ENCODE measurements at regions not wholly inside any gene's neighbourhood (a gene's known extent, or its start where the extent isn't known, plus 50 kb on each side); places are given as distances from the start of the nearest gene placed in this dataset.
"Not testable (repeated sequence)": the region's sequence is repeated elsewhere in the genome, so short reads cannot be mapped to it uniquely, and the experiment has no call there.

DNA sequence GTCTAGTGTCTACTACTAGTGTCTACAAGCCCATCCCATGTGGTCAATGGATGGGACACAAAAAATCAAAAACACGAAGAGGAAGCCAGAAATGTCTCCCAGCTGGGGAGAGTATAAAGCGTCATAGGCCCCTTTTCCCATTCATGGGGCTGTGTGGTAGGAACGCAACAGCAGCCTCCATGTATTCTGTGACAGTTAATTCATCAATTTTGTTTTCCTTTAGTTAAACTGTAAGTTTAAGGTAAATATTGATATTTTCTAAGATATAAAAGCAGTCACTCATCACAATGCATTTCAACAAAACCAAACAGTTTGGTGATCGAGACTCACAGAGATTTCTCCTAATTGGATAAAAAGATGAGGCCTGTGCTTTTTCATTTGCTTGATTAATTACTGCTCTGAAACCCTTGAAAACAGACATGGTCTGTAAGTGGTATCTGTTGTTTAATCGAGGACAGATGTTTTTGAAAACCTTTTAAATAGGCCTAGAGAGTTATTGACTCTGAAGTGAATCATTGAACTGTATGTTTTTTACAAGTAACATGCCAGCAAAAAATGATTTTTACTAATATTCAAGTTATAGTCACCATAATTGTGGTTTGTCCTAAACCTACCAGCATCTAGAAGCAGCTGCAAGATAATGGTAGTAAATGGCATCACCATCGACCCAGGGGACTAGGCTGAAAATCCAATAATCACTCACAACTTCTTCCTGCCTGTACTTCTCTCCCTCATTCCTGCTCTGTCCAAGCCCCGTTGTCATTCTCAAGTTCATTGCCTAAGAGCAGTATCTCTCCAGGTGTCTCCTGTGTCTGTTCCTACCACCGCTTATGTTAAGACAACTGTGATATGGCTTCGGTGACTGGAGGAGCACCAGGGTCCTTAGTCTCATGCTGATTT is 87.7 kb upstream of the SHISA3 start:
- no peak for DNase-seq (ENCODE audit: low read depth in 1 of 2, low spot score in 1 of 2)
- Histone ChIP-seq H3K27me3 (no peaks in the 10 kb centered on the region), H3K27ac (no peak overlapping the region), H3K36me3 (no peaks in the 10 kb centered on the region), H3K9me3 (ENCODE audit: low read depth) (no peaks in the 10 kb centered on the region), H3K4me1 (ENCODE audit: low read depth) (no peaks in the 10 kb centered on the region), H3K4me3 (no peak overlapping the region)
- TF ChIP-seq, protein P1, sequence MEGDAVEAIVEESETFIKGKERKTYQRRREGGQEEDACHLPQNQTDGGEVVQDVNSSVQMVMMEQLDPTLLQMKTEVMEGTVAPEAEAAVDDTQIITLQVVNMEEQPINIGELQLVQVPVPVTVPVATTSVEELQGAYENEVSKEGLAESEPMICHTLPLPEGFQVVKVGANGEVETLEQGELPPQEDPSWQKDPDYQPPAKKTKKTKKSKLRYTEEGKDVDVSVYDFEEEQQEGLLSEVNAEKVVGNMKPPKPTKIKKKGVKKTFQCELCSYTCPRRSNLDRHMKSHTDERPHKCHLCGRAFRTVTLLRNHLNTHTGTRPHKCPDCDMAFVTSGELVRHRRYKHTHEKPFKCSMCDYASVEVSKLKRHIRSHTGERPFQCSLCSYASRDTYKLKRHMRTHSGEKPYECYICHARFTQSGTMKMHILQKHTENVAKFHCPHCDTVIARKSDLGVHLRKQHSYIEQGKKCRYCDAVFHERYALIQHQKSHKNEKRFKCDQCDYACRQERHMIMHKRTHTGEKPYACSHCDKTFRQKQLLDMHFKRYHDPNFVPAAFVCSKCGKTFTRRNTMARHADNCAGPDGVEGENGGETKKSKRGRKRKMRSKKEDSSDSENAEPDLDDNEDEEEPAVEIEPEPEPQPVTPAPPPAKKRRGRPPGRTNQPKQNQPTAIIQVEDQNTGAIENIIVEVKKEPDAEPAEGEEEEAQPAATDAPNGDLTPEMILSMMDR (IDR thresholded peaks at IDR 0.05; ENCODE audit: low read depth, low read length) = no peak

DNA sequence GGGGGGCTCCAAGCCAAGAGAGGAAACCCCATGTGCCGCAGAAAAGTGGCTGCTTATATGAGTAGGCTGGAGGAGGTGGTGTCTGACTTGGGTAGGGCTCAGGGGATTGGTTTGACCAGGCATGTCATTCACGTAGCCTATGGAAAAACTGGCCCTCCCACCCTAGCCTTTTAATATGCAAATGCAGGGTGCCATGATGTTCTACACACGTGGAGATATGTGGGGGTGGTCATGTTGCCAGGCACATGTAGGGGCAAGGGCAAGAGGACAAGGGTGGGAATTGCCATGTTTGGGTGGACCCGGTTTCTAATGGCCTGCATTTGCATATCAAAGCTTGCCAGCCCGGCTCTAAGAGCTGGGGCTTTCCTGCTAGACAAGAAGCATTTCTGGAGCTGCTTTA is 86.9 kb upstream of the SHISA3 start:
- TF ChIP-seq, protein P1 (IDR thresholded peaks at IDR 0.05; ENCODE audit: low read depth, low read length) = no peak
- Histone ChIP-seq H3K4me3 (no peak overlapping the region), H3K27me3 (no peaks in the 10 kb centered on the region), H3K27ac (no peak overlapping the region), H3K4me1 (ENCODE audit: low read depth) (no peaks in the 10 kb centered on the region), H3K9me3 (ENCODE audit: low read depth) (no peaks in the 10 kb centered on the region), H3K36me3 (no peaks in the 10 kb centered on the region)
- DNase-seq (ENCODE audit: low read depth in 1 of 2, low spot score in 1 of 2) = no peak

DNA sequence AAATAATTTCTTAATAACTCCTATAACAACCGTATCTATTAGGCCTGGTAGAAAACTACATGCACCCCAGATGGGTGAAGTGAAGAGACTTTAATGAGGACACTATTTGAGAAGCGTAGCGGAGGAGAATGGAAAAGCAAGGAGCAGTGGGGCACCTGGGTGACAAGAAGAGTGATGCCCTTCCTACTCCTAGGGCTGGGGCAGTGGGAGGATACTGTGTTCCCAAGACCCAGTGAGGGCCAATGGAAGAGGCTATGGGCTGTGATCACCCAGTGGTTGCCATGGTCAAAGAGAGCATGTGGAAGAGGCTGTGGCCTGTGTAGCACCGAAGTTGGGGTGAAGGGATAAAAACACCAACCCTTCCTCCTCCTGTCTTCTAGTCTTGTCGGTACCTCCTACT is 86.5 kb upstream of the SHISA3 start:
- DNase-seq (ENCODE audit: low read depth in 1 of 2, low spot score in 1 of 2) = no peak
- no peaks in the 10 kb centered on the region for H3K9me3 ChIP-seq (ENCODE audit: low read depth)
- H3K27ac ChIP-seq = no peak overlapping the region
- H3K4me1 ChIP-seq (ENCODE audit: low read depth) = no peaks in the 10 kb centered on the region
- no peaks in the 10 kb centered on the region for H3K27me3 ChIP-seq
- no peak overlapping the region for H3K4me3 ChIP-seq
- TF ChIP-seq, protein P1 (IDR thresholded peaks at IDR 0.05; ENCODE audit: low read depth, low read length) = no peak
- no peaks in the 10 kb centered on the region for H3K36me3 ChIP-seq

DNA sequence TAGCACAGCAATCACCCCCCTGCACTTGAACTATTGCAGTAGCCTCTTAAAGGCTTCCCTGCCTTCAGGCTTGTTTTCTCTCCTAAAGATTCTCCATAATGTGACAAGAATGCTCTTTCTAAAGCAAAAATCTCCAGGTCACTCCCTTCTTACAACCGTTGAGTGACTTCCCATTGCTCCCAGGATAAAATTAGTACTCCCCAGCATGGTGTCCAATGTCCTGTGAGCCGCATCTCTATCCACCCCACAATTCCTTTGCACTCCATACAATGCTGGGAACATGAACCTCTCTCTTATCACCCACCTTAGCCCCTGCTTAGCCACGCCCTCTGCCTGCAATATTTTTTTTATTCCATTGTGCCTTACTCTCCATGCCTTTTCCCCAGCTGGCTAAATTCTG is 85.7 kb upstream of the SHISA3 start:
- no peak overlapping the region for H3K4me3 ChIP-seq

DNA sequence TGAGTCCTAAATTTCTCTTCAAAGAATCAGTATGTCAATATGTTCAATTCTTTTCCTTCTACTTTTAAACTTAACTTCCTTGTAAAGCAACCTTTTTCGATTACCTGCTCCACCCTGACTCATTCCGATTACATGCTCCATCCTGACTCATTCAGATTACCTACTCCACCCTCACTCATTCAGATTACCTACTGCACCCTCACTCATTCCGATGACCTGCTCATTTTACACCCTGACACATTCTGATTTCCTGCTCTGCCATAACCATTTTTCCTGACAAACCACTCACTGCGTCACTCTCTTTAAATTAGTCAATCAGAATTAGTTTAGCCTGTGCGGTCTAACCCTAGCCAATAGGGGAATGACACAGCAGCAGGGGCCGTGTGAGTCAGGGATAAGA is 83.9 kb upstream of the SHISA3 start:
- not testable (repeated sequence) for DNase-seq (ENCODE audit: low read depth in 1 of 2, low spot score in 1 of 2); H3K4me1 ChIP-seq (ENCODE audit: low read depth); H3K27ac ChIP-seq; H3K27me3 ChIP-seq; H3K9me3 ChIP-seq (ENCODE audit: low read depth); H3K4me3 ChIP-seq; H3K36me3 ChIP-seq

More for the DNA sequence above, 85.7 kb upstream of the SHISA3 start:
- H3K9me3 ChIP-seq (ENCODE audit: low read depth) = no peaks in the 10 kb centered on the region
- H3K4me1 ChIP-seq (ENCODE audit: low read depth) = no peaks in the 10 kb centered on the region
- DNase-seq (ENCODE audit: low read depth in 1 of 2, low spot score in 1 of 2) = no peak
- no peaks in the 10 kb centered on the region for H3K36me3 ChIP-seq
- H3K27ac ChIP-seq = no peak overlapping the region
- no peaks in the 10 kb centered on the region for H3K27me3 ChIP-seq
- TF ChIP-seq, protein P1 (IDR thresholded peaks at IDR 0.05; ENCODE audit: low read depth, low read length) = no peak

DNA sequence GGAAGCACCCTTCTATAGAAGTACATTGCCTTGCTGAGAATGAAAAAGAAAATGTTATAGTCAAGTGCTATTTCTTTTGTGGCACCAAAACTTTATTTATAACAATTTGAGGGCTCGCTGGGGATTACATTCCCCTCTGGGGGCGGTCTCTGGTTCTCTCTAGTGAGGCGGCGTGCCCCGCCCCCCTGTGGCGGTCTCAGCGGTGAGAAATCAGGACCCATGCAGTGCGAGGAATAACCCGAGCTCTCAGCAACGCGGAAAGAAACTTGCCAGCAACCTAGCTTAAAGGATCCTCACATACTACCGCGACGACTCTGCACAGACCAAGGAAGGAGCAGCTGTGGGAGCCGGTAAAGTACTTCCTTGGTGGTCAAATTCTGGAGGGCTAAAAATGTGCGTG is 83.4 kb upstream of the SHISA3 start:
- Histone ChIP-seq H3K27me3 (no peaks in the 10 kb centered on the region), H3K9me3 (ENCODE audit: low read depth) (no peaks in the 10 kb centered on the region), H3K27ac (no peak overlapping the region), H3K4me1 (ENCODE audit: low read depth) (no peaks in the 10 kb centered on the region), H3K36me3 (no peaks in the 10 kb centered on the region), H3K4me3 (no peak overlapping the region)
- DNase-seq (ENCODE audit: low read depth in 1 of 2, low spot score in 1 of 2) = no peak
- TF ChIP-seq, protein P1 (IDR thresholded peaks at IDR 0.05; ENCODE audit: low read depth, low read length) = no peak
